Femur (tissue), 1 donor: ENCODE measurements at regions not wholly inside any gene's neighbourhood (a gene's known extent, or its start where the extent isn't known, plus 50 kb on each side); places are given as distances from the start of the nearest gene placed in this dataset.

ENCODE experiments used
- DNase-seq: peaks from one replicate; pipeline ENCODE4 v3.0.0-alpha.2; 2017

DNA sequence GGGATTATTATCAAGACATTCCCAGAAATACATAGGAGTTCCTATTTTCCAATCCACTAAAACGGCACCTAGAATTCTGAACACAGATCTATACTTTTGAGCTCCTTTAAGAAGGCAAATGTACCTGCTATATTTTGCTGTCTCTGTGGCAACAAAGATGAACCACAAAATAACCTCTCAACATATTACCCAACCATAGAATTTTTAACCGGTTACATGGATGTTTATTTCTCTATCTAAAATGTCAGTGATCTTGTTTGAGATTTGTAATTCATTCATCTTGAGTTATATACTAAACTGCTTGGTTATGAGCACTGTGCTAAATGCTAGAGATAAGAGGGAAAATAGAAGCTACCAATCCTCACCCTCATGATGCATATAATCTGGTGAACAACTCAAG lies 117.5 kb upstream of the HMGCLL1 start:
- no peak for DNase-seq

DNA sequence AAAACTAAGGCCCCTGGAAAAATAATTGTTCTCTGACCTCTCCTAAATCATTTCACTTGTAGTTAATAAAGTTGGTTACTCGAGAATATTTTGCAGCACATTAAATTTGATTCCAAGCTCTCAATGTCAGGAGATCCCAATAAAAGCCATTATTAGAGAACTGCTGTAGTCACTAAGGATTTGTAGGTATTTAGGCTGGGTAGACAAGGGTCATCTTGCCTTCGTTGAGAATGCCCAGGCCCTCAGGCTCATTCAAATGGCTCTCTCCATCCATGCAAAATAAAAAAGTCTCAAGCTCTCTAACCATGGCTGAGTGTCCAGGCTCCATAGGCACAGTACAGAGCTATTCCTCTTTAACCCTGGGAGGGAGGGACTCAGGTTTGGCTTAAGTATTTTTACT lies 117.0 kb upstream of the HMGCLL1 start:
- no peak for DNase-seq

DNA sequence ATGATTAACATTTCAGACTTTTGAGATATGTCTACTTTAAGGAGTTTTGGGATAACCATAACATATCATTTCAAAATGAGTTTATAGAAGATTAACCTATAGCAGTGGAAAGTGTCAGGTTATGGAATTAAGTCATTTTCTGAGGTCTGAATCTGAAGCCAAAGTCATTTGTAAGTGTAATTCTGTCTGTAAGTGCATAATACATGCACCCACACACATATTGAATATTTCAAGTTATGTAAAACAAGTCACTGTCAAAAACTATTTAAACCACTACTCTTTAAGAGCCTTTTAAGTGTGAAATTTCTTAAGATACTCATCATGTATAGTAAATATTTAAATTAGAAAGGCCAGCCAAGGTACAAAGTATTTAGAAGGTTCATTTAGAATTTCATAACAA lies 115.8 kb upstream of the HMGCLL1 start:
- no peak for DNase-seq

DNA sequence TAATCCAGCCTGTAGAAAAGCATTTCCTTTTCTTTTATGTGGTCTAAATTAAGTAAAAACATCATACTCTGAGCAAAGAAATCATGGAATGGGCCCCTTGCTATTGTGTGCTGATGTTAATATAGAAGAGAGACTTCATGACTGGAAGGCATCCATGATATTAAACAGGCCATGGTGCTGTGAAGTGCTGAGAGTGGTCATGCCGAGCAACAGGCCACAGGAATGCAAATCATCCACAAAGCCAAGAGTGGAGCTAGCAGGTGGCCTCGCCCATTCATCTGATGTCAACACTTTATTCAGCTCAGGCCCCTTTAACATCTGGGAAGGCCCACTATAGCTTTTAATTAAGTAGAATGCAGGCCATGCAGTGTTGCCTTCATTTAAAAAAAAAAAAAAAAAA lies 115.2 kb upstream of the HMGCLL1 start:
- peak; percentile 46 for DNase-seq

DNA sequence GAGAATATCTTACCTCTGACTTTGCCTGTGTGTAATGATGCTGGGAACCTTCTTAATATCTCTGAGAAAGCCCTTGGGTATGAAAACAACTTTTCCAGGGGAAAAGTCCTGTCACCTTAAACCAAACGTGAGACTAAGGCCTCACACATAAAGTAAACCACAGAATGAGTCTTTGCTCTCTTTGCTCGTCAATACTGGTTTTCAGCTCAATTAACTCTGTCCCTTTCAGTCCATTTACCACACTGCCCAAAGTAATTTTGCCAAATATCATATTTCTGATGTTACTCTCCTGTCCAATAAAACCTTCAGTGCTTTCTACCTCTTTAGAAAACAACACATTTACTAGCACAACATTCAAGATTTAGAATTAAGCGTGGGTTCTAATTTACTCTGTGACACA lies 100.5 kb upstream of the HMGCLL1 start:
- no peak for DNase-seq

DNA sequence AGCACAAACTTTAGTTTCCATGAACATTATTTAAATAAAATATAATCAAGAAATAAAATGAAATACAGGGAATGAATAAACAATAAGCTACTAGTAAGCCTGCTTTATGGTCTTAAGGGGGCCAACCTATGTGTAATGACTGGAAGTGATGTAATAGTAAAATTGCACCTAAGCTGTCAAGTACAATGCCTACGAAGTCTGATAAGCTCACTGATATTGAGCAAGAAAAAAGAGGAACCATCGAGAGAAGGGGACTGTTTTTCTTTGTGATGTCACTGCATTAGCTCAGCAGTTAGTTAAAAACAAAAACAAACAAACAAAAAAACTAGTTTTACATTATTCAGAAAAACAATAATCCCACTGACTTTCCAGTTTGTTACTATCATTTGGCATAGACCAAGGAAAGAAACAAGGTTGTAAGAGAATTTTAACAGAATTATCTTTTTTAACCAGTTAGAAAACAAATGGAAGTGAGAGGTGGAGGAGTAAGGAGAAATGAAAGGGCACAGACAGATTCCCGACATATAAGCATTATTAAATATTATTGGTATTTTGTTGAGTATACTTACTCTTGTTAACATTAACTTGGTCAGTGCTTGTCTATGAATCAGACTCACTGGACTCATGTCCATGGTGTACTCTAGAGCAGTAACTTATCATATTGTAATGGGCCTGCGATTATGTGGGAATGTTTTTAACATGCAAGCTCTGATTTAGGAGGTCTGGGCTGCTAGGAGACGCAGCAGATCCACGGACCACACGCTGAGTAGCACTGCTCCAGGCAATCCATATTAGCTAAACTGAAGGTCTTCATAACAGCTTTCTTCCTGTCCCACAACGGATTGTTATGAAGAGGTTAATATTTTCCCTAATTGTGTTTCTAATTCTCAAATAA lies 99.6 kb upstream of the HMGCLL1 start:
- DNase-seq = no peak

DNA sequence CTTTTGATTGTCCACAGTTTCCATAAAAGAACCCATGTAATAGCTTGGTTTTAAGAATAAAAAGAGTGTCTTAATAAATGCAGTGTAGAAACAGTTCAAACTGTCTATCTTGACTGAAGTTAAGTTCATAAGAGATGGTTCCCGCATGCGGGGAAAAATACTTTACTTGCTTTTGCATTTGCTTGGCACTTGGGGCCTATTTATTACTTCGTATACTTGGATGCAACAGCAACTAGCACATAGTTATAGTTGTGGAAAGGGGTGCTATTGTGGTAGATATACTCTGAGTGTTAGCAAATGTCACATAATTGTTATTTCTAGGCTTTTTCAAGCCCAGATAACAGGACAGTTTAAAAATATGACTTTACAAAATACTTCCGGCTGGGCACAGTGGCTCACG lies 97.7 kb upstream of the HMGCLL1 start:
- no peak for DNase-seq

DNA sequence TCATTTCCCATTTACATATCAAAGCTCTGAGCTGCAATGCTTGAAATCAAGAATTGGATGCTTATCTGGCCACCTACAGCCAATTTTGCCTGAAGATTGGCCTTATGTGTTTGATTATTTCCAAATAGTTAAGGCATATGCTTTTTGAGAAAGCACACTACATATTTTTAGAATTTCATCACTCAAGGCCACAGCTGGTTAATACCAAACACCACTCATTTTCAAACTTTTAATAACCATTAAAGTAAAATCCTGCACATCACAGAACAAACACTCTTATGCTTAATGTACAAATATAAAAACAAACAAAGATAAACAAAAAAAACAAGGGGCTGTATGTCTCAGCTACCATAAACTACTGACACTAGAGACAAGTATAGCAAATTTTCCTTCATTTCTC lies 96.9 kb upstream of the HMGCLL1 start:
- no peak for DNase-seq

DNA sequence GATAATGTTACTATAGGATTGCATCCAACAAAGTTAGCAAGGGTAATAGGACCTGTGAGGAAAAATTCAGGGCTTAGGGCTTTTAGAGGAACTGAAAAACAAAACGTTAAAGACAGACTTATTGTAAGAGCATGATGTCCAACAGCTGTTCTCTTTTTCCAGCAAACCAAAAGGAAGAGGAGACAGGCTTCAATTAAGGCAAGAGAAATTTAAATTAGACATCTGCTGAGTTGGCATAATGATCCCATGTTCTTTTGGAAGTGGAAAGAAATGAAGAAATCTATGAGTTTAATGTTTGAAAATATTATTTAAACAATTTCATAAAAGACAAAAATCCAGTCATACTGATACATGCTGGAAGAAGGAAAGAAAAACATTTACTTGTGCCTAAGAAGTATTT lies 95.7 kb upstream of the HMGCLL1 start:
- DNase-seq = no peak

DNA sequence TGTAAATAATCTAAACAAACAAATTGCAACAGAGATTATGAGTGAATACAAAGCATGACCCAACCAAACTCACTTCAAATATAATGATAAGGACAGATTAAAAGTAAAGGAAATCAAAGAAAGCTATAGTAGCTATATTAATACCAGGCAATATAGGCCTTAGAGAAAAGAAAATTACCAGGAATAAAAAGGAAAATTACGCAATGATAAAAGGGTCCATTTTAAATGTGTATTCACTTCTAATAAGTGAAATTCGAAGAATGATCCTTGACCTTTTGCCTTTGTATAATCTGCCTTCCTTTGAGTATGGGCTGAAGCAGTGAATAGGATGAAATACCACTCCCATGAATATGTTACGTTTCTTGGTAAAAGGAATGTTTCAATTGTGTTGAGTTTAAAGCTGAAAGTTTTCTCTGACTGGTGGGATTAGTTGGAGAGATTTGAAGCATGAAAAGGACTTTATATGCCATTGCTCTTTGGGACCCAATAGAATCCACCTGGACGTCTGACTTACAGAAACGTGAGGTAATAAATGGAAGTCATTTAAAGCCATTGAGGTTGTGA lies 91.9 kb upstream of the HMGCLL1 start:
- DNase-seq = no peak

DNA sequence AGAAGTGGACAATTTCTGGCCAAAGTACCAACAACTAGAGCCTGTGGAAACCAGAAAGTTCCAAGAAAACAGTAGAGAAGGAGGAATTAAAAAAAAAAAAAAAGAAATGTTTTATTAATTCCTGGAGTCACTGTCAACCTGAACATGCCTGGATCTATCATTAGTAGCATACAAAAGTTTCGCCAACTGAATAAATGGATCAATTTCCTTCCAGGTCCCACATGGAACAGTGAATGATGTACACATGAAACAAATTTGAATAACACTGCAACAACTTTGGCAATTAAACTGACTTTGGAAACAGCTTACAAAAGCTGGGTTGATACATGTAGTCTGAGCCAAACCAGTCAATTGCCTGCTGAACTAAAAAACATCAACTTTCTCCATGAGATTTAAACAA lies 90.0 kb upstream of the HMGCLL1 start:
- DNase-seq = no peak

DNA sequence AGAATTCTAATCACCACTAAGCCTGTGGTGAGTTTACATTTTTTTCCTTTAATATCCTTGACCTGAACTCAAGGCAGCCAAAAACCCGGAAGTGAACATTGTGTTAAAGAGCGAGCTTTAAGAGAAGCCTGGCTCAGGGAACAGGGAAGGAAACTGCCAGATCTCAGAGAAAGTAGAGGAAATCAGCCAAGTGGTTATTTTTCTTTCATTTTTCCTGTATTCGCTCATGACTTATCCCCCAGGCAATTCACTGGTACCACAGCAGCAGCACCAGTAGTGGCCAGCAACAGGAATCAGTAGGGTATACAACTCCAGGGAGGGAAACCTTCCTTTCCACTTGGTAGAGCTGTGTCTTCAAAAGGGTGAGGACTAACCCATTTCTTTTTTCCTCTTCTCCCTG lies 89.6 kb upstream of the HMGCLL1 start:
- peak; percentile 36 for DNase-seq

DNA sequence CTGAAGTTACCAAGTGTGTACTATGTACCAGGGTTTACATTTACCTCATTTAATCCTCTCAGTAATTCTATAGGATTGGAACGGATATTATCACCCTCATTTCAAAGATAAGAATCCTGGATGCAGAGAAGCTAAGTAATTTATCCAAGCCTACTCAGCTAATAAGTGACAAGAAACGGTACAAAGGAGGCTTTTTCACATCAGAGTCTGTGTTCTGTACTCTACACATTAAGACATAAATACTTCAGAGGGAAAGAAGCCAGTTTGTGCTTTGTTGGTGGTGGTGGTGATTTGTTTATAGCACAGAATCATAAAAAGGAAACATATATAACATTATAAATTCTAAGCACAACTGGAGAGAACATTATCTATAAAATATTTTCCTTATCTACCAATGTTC lies 88.3 kb upstream of the HMGCLL1 start:
- no peak for DNase-seq

DNA sequence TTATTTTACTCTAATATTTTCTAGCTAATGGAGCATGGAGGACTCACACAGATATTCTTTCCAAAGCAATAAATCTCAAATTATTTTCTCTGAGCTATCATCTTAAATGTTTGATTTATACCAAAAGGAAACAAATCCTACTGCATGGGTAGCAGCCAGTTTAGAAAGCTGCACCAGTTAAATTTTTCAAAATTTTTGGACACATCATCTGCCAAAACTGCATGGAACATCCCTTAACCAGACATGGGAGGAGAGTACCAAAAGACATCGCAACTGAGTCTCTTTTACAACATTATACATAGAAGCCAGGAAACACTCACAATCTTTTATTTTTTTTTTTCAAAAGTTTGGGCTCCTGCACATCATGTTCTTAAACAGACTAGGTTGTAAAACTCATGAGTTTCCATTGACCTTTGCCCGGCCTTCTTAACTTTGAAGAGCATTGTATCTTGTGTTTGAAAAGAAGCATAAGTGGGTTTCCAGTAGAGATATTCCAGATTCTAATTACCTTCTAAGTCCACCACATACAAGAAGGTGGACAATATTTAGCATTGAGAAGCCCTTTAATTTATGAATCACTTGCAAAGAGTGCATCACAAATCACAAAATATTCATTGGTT lies 87.7 kb upstream of the HMGCLL1 start:
- peak; percentile 23 for DNase-seq

DNA sequence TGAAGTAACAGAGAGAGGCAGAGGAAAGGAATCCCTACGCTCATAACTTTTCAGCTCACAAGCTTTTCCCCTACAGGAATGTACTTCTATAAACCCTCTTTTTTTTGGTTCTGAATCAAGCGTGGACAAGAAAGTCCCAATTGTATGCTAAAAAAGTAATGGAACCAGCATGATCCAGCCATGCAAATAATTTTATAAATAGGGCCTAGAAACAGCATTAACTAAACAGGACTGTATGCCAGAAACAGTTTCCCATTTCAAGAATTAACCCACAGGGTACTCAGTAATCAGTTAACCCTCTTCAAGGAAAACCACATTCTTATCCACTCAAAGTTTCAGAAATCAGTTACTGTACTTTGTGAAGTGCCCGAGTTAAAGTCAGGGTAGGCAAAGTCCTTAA lies 87.0 kb upstream of the HMGCLL1 start:
- DNase-seq = no peak

DNA sequence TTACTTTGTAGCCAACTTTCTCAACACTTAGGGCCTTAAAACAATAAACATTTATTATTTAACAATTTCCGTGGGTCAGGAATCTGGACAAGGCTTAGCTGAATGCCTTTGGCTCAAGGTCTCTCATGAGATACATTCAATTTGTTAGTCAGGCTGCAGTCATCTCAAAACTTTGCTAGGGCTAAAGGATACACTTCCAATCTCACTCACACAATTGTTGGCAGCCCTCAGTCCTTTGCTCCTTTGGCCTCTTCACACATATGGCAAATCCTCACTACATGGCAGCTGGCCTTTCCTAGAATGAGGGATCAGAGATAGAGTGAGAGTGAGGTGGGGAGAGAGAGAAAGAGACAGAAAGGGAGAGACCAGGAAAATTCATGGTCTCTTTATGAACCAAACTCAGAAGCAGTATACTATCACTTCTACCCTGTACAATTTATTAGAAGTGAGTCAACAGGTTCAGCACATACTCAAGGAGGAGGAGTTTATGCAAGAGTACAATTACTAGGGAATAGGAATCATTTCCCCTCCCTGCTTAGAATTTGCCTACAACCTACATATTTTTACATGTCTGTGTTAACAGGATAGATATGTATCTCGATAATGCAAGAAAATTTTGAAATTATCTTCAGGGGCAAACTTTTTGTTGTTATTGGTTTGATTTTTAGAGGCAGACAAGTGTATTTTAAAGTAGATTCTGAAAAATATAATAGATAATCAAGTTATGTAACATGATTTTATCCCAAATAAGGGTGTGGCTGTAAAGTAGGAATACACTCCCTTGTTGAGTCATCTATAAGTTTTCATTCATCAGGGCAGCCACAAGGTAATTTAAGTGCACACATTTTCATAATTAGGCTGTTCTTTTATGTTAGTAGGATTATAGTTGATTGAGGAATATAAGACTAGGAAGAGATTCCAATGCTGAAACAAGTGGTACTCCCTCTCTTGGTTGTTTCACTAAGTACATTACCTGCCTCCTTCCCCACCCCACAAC lies 85.9 kb upstream of the HMGCLL1 start:
- peak; percentile 31 for DNase-seq

DNA sequence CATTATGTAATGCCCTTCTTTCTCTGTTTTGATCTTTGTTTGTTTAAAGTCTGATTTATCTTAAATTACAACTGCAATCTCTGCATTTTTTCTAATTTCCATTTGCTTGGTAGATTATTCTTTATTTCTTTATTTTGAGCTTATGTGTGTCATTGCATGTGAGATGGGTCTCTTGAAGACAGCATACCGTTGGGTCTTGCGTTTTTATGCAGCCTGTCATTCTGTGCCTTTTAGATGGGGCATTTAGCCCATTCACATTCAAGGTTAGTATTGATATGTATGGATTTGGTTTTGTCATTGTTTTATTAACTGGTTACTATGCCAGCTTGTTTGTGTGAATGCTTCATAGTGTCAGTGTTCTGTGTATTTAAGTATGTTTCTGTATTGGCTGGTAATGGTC lies 84.9 kb upstream of the HMGCLL1 start:
- DNase-seq = no peak

DNA sequence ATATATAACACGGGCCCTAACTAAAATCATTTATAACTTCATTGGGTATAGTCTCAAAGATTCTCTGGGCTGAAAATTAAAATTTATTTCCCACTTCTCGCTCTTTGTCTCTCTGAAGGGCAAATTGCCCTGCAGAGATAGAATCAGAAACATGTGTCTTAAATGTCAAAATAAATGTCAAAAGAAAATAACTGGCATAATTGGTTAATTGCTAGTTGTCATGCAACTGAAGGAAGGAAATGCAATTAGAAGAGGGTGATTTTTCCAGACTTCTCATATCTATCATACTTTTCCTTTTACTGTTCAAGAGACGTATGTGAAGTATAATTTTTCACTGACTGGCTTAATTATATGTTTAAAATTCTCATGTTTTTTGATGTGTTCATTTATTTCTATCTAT lies 80.3 kb upstream of the HMGCLL1 start:
- no peak for DNase-seq

DNA sequence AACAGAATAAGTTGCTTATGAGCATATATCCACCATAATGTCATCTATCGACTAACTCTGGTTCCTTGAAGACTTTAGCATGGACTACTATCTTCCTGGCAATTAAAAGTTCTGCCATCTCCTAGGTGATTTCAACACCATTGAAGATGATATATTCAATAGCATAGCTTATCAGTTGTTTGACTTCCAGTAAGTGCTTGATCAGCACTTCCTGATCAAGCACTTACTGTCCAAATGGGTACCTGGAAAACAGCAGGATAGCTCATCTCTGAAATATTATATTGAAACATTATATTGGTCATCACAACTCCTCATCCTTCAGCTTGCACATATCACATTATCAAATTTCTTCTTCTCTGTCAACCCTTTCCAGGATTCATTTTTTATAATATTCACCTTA lies 75.5 kb upstream of the HMGCLL1 start:
- no peak for DNase-seq

DNA sequence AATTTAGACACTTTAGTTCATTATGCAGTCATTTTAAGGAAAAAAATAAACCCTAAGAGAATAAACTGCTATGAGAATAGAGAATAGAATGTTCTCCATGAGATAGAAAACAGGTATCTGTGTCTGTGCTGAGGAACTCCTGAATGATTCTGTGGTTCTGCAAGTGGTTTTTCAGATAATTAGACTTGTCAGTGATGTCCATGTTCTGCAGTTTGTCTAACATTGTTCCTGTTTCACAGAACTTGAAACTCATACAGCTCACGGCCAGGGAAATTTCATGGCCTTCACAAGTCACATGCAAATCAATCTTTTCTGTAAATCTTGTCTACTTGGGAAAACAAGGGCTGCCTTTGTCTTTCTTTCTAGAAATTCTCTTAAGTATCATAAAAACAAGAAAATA lies 73.4 kb upstream of the HMGCLL1 start:
- DNase-seq = no peak

DNA sequence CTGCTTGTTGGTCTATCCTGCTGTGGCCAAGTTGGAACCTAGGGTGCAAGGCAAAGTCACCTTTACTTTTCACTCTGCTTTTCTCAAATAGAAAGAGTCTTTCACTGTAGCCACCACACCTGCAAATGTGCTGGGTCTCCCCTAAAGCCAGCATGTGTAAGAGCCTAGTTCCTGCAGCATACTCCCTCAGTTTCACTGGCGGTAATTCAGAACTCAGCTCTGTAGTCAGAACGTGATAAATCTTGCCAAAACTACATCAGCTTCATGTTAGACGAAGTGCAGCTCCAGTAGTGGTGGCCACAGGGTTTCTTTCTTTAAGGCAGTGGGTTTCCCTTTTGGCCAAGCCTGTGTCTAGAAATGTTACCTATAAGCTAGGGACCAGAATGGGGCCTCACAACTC lies 72.0 kb upstream of the HMGCLL1 start:
- no peak for DNase-seq

DNA sequence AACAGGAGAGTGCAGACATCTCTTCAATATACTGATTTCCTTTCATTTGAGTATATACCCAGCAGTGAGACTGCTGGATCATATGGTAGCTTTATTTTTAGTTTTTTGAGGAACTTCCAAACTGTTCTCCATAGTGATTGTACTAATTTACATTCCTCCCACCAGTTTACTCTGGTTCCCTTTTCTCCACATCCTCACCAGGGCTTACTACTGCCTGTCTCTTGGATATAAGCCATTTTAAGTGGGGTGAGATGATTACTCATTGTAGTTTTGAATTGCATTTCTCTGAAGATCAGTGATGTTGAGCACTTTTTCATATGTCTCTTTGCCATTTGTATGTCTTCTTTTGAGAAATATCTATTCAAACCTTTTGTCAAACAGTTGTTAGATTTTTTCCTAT lies 64.9 kb upstream of the HMGCLL1 start:
- DNase-seq = no peak

DNA sequence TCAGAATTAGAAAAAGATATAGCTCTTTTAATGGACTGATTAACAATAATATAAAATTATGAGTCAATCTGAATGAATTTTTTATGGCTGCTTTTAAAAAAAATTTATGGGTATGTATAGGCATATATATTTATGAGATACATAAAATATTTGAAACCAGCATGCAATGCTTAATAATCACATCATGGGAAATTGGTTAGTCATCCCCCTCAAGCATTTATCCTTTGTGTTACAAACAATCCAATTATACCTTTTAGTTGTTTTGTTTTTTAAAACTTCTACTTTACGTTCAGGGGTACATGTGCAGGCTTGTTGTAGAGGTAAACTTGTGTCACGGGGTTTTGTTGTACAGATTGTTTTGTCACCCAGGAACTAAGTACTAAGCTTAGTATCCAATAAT lies 63.4 kb upstream of the HMGCLL1 start:
- DNase-seq = no peak
